NCI-H1105 (cell line): ENCODE measurements at regions not wholly inside any gene's neighbourhood (a gene's known extent, or its start where the extent isn't known, plus 50 kb on each side); places are given as distances from the start of the nearest gene placed in this dataset.

Source experiments
- DNase-seq: peaks from one replicate; lab custom pipeline; 2025; lab: John Stamatoyannopoulos, UW

DNA sequence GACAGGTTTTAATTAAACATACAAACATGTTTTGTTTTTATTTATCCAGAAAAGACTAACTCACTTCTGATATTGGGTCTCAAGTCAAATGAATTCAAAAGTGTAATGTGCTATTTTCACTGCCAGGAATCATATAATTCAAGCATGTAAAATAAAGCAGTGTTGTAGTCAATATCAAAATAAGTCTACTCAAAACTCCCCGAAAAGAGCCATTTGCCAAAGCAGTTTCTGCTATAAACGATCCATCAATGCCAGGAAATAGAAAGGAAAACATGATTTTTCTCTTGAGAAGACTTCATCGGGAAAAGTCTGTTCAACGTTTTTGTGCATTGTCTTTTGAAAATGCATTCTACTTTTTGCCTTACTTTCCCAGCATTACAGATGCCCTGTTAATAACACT, 633.3 kb downstream of the FAT4 start:
- DNase-seq: no peak

DNA sequence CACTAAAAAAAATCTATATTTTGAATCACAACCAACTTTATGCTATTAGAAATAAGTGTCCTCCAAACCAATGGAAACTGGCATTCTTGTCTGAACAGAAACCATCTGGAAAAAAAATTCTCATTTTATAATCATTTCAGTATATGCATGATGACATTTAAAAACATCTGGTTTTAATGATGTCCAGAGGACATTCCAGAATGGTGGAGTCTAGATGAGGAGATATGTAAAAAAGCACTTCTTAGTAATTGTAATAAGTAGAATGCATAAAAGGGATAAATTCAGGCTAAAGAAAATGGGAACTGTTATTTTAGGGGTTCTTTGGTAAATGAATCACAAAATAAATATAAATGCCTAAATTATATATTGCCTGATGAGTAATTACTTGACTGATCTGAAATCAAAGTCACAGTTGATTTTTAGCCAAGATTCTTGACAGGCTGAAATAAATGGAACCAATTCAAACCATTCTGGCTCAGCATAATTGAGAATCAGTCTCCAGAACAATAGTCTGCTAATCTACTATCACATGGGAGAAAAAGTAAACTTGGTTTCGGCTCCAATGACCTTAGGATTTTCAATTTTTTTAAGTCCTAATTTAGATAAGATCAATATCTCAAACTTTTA, 636.6 kb downstream of the FAT4 start:
- DNase-seq: no peak

DNA sequence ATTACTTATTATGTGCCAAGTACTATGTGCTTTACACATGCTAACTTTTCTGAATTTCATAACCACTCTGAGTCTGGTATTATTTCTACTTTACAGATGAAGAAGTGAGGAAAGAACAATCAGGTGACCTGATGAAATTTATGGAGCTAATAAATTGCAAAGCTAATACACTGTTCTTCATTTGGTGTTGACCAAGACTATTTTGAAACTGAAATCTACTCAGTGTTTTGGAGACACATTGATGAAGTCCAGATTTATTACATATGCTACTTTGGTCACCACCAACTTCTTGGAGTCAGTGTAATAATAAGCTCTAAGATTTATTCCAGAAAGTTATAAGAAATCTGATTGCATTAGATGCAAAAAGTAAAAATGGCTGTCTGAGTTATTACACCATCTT, 637.9 kb downstream of the FAT4 start:
- no peak for DNase-seq

DNA sequence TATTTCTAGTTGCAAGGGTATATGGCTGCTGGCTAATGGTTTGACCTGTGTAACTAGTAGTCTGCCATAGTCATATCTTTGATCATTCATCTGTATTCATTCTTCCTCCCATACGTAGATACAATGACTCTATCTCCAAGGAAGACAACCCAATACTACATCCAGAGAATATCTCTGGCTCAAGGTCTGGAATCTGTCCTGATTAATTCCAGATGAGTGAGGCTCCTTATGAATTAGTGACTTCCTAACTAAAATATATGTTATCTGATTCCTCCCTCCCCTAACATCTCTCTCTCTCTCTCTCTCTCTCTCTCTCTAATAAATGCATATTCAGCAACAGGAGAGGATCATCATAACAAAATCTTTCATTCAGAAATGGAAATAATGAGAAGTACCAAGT, 641.5 kb downstream of the FAT4 start:
- no peak for DNase-seq

DNA sequence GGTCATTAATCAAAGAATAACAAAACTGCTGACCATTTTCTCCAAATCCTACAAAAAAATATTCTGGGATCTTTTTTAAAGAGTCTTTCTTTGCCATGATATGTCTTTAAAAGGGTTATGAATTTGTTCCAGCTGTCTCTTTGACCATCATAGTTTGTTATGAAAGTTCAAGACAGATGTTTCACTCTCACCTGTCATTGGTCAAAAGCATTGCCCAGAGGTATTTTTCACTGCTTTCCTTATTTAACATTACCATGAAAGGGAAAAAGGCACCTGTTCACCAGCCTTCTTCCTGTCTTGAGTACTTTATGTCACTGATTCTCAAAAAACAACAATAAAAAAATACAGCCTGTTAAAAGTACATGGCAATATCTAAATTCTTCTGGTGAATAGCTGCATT, 643.8 kb downstream of the FAT4 start:
- DNase-seq: no peak

DNA sequence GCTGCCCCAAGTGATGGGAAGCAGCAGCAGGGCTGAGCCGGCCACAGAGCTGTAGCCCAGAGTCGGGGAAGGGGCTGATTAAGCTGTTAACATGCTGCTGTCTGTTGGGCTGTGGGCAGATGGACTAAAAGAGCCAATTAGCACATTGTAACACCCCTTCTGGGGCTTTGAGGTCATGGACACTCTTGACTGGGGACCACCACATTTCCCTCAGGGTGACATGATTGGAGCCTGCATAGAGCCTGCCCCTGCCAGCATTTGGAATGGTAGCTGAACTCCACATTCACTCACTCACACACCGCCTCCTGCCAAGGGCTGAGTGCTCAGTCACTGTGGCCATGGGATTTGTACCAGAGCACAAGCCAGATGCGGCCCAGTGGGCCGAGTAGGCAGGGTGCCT, 646.9 kb downstream of the FAT4 start:
- DNase-seq: no peak

DNA sequence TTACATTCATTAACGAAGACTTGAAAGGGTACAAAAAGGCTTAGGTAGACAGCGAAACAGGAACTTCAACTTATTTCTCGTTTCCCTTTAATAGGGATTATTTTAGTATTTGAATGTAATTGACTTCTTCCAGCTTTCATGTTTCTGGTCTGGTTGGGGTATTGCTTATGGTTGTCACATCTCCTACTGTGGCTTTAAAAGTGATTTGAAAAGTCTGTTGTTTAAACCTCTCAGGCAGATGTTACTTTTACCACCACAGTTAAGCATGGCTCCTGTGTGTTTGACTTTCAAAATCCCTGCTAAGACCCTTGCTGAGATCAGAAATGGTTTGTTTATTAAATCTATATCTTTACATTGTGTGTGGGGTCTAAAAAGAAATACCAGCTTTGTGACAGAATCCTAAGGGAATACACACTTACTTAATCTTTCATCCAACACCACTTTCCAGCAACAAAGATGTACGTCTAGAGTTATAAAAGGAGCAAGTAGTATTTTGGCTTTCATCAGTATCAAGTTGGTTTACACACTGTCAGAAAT, 661.2 kb downstream of the FAT4 start:
- DNase-seq: no peak

DNA sequence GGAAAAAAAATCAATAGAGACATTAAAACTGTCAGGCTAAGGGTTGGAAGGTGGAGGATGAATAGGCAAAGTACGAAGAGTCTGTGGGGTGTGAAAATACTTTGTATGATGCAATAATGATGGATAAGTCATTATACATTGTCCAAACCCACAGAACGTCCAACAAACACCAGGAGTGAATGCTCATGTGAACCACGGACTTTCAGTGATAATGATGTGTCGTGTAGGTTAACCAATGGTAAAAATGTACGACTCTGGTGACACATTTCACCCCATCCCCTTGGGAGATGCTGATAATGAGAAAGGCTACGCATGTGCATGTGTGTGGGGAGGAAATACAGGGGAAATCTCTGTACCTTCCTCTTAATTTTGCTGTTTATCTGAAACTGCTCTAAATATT, 665.2 kb downstream of the FAT4 start:
- no peak for DNase-seq

DNA sequence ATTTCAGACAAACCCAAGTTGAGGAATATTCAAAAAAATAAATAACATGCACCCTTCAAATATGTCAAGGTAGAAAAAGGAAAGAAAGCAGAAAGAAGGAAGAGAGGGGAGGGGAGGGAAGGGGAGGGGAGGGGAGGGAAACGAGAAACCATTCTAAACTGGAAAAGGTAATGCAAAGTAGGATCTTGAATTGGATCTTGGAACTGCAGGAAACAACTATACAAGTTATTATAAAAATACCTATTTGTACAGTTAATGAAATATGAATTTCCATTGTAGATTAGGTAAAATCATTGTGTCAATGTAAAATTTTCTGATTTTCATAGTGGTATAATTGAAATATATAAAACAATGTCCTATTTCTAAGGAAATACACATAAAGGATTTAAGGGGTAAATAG, 668.4 kb downstream of the FAT4 start:
- DNase-seq: no peak

DNA sequence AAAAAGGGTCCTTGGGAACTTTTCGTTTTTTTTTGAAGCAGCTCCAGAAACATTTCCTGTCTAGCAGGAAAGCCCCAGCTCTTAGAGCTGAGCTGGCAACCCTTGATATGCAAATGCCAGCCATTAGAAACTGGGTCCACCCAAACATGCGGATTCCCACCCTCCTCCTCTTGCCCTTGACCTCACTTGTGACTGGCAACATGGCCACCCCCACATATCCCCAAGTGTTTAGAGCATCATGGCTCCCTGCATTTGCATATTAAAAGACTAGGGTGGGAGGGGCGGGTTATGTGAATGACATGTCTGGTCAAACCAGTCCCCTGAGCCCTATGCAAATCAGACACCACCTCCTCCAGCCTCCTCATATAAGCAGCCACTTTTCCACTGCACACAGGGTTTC, 671.1 kb downstream of the FAT4 start:
- no peak for DNase-seq

DNA sequence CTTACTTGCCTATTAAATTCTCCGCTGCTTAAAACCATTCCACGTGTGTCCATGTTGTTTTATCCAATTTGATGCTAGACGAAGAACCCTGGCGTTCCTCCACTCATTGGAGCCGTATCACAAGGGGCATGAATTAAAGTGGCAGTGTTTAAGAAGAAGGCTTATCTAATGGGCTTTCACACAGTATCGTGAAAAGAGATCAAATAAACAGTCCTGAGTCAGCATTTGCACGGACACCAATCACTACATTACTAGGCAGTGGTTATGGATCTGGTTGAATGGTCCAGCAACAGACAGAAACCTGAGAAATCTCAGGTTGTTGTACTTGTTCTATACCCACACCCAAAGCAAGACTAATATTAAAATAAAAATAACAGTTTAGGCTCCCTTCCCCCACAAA, 671.6 kb downstream of the FAT4 start:
- no peak for DNase-seq

DNA sequence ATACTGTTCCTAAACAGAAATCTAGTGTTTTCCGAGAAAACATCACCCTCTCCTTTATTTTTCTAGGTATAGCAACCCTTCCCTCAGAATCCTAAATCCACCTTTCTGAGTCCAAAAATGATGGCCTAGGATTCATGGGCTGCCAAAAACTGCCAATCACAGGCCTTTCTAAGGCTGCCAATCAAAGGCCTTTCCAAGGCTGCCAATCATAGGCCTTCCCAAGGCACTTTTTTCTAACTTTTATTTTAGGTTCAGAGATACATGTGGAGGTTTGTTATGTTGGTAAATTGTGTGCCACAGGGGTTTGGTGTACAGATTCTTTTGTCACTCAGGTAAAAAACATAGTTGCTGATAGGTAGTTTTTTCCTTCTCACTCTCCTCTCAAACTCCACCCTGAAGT, 673.7 kb downstream of the FAT4 start:
- DNase-seq: no peak

DNA sequence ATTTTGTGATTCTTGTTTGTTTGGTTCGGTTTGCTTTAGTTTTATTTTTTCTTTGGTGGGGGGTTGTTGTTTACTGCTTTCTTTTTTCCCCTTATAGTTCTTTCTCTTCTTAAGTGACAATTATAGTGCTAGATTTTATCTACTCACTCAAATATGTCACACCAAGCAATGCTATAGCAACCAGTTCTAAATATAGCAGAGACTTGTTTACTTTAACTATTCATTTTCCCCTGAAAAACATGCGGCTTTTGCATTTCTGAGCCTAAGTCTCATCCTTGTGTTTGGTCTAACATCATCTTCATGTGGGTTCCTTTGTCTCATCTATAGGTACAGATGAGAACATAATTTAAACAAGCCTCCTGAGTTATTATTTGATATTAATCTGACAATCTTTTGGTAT, 676.6 kb downstream of the FAT4 start:
- no peak for DNase-seq

DNA sequence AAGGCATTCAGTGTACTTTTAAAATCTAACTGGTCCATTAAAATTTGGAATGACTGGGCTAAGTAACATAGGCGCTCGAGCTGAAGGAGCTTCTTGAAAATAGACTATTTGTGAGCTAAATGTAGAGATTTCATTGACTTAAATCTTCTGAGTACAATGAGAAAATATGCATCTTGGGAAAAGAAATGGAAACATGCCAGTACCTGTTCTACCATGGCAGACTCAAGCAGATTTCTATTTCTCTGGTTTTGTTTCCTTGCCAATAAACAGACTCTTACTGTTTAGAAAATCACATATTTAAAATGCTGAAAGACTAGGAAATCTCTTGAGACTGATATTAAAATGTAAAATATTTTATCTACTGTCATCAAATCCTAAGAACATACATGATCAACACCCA, 678.1 kb downstream of the FAT4 start:
- no peak for DNase-seq

DNA sequence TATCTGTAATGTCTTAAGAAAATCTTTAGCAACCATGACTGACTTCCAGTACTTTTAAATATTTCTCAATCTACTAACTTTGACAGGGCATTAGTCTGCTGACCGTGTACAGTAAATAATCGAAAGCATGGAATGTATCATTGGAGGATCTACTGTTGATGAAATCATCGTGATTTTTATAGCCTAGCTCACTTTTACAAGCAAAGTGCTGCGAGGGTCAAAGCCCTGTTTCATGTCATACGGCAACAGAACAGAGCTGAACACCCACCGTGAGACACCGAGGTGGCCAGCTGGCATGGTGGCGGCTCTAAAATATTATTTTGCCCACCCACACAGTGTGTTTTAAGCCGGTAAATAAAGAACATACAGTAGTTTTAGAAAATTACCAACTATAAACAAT, 679.3 kb downstream of the FAT4 start:
- no peak for DNase-seq

DNA sequence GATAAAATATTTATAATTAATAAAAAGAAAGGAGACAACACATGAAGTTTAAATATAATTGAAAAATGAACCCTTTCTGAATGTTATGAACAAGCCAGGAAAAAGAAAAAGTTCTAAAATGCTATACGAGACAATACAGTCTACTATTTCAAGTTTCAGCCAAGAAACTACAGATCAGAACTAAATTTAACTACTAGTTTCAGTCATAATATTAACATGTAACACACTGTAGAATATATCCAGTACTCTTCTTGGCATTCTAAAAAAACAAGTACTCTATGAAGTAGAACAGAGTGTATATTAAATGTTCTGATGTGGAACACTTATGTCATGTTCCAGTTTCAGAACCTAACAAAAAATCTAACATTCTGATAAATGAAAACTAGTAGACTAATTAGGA, 679.7 kb downstream of the FAT4 start:
- DNase-seq: no peak

DNA sequence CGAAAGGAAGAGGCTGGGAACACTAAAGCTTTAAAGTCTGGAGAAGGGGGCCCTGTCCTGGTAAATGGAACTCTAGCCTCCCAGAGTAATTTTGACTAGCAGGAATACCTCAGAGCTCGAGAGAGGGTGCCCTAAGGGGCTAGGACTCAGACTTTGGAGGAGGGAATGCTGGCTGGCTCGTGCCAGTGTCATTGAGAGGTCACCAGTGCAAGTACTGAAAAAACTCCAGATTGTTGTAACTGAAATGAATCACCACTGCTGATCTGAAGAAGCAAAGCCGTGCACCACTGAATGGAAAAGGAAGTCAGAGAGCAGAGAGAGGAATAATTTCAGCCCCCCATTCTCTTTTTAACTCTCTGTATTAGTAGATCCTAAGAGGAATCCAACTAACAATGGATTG, 690.2 kb downstream of the FAT4 start:
- no peak for DNase-seq

DNA sequence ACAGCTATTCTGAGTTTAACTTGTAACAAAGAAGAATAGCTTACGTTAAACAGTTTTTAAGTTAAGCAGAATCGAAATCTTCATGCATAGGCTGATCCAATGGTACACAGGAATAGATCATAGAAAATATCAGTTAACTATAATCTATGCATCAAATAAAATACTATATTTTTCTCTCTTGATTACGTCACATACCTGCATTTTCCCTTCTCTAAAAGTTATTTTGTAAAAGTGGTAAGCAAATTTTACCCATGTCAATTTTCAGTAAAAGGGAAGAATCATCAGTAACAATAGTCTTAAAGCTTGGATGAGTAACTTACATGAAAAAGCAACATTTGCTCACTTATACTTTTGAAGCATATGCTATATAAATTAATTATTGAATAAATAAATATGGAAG, 692.4 kb downstream of the FAT4 start:
- DNase-seq: no peak

DNA sequence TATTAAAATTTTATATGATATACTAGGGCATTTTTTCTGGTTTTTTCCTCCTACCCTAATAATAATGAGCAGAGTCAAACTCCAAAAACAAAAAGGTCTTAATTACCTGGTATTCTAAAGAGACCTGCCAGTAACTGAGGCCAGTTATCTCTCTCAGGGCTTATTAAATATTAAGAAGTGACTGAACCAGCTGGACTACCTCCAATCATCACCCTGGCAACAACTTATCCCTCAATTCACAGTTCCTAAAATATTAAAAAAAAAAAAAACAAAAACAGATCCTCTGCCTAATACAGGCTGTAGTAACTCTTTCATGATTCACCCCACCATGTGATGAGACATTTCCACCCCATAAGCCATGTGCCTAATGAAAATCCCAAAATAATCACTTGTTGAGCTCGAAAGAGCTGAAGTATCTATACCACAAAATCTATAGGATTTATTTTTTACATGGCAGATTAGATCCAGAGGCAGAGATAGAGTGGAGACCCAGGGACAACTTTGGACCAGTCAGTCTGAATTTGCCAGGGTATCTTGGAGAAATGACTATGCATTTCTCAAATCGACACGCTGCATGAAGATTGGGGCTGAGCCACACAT, 698.0 kb downstream of the FAT4 start:
- no peak for DNase-seq

DNA sequence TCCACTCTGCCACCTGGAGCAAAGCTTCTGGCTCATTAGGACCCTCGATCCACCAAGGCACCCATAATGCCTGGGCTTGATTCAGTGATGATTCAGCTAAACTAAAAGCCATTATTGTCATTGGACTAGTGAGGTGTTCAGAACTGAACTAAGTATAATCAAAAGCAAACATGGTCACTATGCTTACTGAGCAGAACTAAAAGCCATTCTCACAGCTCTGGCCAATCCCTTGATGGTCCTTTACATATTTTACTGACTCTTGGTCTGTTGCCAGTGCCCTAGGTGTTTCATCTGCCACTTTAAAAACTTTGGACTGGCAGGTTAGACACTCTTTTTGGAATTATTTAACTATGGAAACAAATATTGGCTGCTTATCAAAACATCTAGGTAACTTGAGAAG, 703.5 kb downstream of the FAT4 start:
- DNase-seq: peak; percentile 33

DNA sequence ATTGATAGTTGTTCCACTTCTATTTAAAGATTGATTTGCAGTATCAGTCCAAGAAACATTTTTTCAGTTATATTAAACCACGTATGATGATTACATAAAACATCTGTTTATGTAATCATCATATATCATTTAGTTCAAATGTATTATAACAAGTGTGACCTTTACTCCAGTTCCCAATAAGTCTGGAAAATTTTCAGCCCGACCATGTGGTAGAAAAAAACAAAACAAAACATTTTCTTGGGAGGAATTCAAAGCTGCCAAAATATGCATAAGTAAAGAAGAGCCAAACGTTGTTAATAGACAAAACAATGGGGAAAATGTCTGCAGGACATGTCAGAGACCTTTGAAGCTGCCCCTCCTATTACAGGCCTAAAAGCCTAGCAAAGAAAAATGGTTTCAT, 709.1 kb downstream of the FAT4 start:
- DNase-seq: no peak

DNA sequence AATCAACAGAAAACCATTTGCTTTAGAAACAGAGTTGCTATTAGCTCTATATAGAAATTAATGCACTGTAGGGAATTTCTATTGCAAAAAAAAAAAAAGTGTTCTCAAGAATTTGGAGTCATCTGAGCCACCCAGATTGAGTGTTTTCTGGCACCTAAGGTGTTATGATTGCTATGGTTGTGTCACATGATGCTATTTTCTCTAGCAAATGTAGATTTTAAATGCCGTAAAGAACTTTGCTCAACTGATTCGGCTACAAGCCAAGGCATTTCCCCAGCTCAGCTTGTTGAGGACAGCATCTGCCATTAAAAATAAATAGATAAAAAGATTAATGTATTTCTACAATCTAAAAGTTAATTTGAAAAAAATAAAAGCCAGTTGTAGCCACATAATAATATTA, 712.8 kb downstream of the FAT4 start:
- DNase-seq: no peak

DNA sequence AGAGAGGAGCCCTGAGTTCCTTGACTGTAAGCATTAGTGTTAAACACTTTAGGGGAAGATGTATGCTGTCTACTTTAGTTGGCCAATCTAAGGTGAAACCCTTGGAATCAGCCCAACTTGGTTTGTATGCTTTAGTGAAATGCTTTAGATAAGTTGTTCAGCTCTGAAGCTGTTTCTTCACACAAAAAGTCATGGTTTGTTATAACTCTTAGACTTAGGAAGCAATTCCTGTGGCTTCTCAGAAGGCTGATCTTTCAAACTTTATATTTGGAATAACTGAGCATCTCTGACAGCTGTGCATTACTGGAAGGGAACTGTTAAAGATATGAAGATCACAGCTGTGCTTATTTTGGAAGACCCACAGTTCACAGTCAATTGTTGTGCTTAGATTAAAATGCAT, 714.1 kb downstream of the FAT4 start:
- DNase-seq: no peak

DNA sequence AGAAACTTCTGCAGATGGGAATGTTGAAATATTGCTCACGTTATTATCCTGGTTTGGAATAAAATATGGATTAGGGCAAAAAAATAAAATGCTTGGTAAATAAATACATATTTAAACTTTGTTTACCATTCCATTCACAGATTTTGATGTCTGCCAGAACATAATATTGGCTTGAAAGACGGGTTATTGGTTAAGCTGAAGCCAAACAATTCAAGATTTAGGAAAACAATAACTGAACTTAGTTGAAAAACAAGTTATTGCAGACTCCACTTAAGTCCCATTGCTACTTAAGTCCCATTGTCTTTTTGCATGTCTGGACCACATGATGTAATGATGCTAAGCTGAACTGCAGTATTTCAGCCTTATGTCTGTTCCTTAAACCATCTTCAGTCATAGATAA, 722.5 kb downstream of the FAT4 start:
- no peak for DNase-seq
